Activated CD8-positive, alpha-beta T cell treated with anti-CD3 and anti-CD28 coated beads for 36 hours (primary cell): ENCODE measurements at regions not wholly inside any gene's neighbourhood (a gene's known extent, or its start where the extent isn't known, plus 50 kb on each side); places are given as distances from the start of the nearest gene placed in this dataset.

ENCODE experiments used
- ATAC-seq: fragments of 200-7000 bp; cut with Tn5 transposase; one replicate; pipeline ENCODE4 v1.10.0; 2021; ENCODE audit warnings: mild to moderate bottlenecking, moderate library complexity
- CTCF ChIA-PET: fragments of 350-600 bp; sonication (Branson Sonifier 250); formaldehyde crosslinking; loops from one replicate; lab custom pipeline; 2021; ENCODE audit warnings: antibody characterized with exemption; lab: Charles Lee
- POLR2A ChIA-PET: fragments of 350-600 bp; sonication (Branson Sonifier 250); formaldehyde crosslinking; loops from one replicate; lab custom pipeline; 2021; ENCODE audit warnings: antibody characterized with exemption; lab: Charles Lee
- DNase-seq: peaks from one replicate; pipeline ENCODE4 v3.0.0-alpha.2; 2020
- H3K27ac Mint-ChIP-seq: one replicate; pipeline ENCODE4 v1.8.0; 2021; ENCODE audit warnings: mild to moderate bottlenecking, mixed read lengths
- H3K27me3 Mint-ChIP-seq: one replicate; pipeline ENCODE4 v1.8.0; 2021; ENCODE audit warnings: mixed read lengths
- H3K36me3 Mint-ChIP-seq: one replicate; pipeline ENCODE4 v1.8.0; 2021; ENCODE audit warnings: low read depth, mixed read lengths
- H3K4me1 Mint-ChIP-seq: one replicate; pipeline ENCODE4 v1.8.0; 2021; ENCODE audit warnings: low read depth, mixed read lengths
- H3K4me3 Mint-ChIP-seq: one replicate; pipeline ENCODE4 v1.8.0; 2021; ENCODE audit warnings: mild to moderate bottlenecking, moderate library complexity, mixed read lengths
- H3K9me3 Mint-ChIP-seq: one replicate; pipeline ENCODE4 v1.8.0; 2021; ENCODE audit warnings: mixed read lengths
- intact Hi-C: fragments of 100-400 bp; cut with micrococcal nuclease; formaldehyde crosslinking; loops from one replicate; pipeline ENCODE4 v1.10.0; 2022
- TF ChIP-seq, protein P1 (sequence below): fragments of 200-600 bp; IDR thresholded peaks from one replicate; pipeline ENCODE4 v1.8.0; 2022; ENCODE audit warnings: antibody characterized with exemption, mild to moderate bottlenecking

DNA sequence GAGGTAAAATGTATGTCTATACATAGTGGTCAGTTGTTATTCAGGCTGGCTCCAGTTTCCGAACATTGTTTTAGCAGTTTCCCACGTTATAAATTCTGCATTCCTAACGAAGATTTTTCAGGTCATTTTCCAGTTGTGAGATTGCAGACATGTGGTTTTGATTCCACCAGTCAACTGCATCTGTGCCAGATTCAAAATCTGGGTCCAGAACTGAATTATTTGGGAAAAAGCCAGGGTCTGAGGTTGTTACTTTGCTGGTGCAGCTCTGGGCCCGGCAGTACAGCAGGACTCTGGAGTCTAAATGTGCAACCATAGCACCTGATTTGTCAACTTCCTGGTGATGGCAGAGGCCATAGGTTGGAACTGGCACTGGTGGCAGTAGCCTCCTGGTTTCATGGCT lies 105.7 kb upstream of the MEGF10 start:
- CTCF ChIA-PET = interaction anchor here (1.2 kb wide), 1 partner anchor 13 kb away, joined by 3 read pairs; no protein-coding TSS in a partner anchor
- H3K27ac Mint-ChIP-seq = no peak overlapping the region

DNA sequence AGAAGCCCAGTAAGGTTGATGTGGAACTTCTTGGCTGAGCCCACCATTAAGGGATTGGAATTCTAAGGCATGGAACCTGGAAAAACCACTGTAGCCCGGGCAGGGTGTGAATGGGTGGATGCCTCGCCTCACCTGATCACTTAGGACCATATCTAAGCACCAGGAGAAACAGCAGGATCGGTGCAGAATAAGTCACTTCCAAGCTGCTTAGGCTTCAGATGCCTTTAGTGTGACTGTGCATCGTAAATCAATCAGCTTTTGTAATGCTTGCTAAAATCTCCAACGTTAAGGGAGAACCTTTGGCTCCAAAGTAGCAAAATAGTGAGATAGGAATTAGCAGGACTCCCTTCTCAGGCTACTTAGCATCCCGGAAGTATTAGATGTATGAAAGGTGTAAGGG lies 103.9 kb upstream of the MEGF10 start:
- POLR2A ChIA-PET = no interaction called here
- H3K27ac Mint-ChIP-seq = no peak overlapping the region

More for the DNA sequence above, 105.7 kb upstream of the MEGF10 start:
- DNase-seq = no peak
- Mint-ChIP-seq H3K4me3 (no peak overlapping the region), H3K4me1 (no peaks in the 10 kb centered on the region), H3K9me3 (no peaks in the 10 kb centered on the region), H3K36me3 (no peaks in the 10 kb centered on the region), H3K27me3 (peaks cover 2% of the 10 kb centered on the region)
- ATAC-seq = no peak
- POLR2A ChIA-PET = no interaction called here
- intact Hi-C loops = no loop called here
- TF ChIP-seq, protein P1, sequence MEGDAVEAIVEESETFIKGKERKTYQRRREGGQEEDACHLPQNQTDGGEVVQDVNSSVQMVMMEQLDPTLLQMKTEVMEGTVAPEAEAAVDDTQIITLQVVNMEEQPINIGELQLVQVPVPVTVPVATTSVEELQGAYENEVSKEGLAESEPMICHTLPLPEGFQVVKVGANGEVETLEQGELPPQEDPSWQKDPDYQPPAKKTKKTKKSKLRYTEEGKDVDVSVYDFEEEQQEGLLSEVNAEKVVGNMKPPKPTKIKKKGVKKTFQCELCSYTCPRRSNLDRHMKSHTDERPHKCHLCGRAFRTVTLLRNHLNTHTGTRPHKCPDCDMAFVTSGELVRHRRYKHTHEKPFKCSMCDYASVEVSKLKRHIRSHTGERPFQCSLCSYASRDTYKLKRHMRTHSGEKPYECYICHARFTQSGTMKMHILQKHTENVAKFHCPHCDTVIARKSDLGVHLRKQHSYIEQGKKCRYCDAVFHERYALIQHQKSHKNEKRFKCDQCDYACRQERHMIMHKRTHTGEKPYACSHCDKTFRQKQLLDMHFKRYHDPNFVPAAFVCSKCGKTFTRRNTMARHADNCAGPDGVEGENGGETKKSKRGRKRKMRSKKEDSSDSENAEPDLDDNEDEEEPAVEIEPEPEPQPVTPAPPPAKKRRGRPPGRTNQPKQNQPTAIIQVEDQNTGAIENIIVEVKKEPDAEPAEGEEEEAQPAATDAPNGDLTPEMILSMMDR = no peak

DNA sequence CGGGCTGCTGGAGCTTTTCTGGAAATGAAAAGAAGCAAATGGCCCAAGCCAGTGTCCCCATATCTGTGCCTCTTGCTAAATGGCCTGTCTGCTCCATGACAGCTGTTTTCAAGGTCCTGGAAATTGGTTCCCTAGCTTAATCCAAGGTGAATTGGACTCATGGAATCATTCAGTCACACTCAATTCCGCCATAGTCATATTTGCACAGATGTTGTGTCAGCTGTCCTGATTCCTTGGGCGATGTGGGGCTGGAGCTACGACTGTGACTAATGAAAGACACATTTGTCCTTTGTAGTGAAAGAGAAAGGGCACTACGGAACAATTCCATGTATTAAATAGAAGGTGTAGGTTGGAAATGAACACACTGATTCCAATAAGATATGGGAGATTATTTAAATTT lies 102.9 kb upstream of the MEGF10 start:
- no peaks in the 10 kb centered on the region for H3K4me1 Mint-ChIP-seq
- intact Hi-C loops = no loop called here
- POLR2A ChIA-PET = interaction anchor here (0.6 kb wide), 1 partner anchor 595 kb away, joined by 3 read pairs; no protein-coding TSS in a partner anchor
- DNase-seq = no peak
- H3K4me3 Mint-ChIP-seq = no peak overlapping the region
- TF ChIP-seq, protein P1 = no peak
- ATAC-seq = no peak
- H3K36me3 Mint-ChIP-seq = no peaks in the 10 kb centered on the region
- H3K27ac Mint-ChIP-seq = no peak overlapping the region
- H3K9me3 Mint-ChIP-seq = no peaks in the 10 kb centered on the region
- CTCF ChIA-PET = no interaction called here
- H3K27me3 Mint-ChIP-seq = peaks cover 2% of the 10 kb centered on the region

More for the DNA sequence above, 103.9 kb upstream of the MEGF10 start:
- H3K27me3 Mint-ChIP-seq = peaks cover 2% of the 10 kb centered on the region
- no peaks in the 10 kb centered on the region for H3K36me3 Mint-ChIP-seq
- CTCF ChIA-PET = no interaction called here
- DNase-seq (no peak), ATAC-seq (no peak)
- H3K4me3 Mint-ChIP-seq = no peak overlapping the region
- no peaks in the 10 kb centered on the region for H3K4me1 Mint-ChIP-seq
- intact Hi-C loops = no loop called here
- H3K9me3 Mint-ChIP-seq = no peaks in the 10 kb centered on the region
- TF ChIP-seq, protein P1 = no peak

DNA sequence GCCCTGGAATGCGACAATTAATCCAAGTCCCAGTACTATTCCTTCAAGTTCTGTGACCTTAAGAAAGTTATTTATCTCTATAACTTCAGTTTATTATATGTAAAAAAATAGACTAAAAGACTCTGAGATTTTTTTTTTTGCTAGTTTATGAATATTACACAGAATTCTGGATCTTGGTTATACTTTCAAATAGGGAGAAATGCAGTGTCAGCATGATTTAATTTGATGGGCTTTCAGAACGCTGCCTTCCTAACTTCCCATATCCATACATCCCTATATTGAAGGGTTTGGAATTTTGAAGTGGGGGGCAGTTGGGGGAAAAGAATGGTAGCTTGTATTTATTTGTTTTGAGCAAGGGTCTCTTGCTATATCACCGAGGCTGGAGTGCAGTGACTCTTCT lies 98.4 kb upstream of the MEGF10 start:
- Mint-ChIP-seq H3K27me3 (no peaks in the 10 kb centered on the region), H3K4me3 (no peak overlapping the region), H3K27ac (no peak overlapping the region), H3K36me3 (no peaks in the 10 kb centered on the region), H3K9me3 (no peaks in the 10 kb centered on the region), H3K4me1 (no peaks in the 10 kb centered on the region)
- intact Hi-C loops = no loop called here
- ChIA-PET CTCF (no interaction called here), POLR2A (no interaction called here)
- TF ChIP-seq, protein P1 = no peak
- DNase-seq (no peak), ATAC-seq (no peak)

DNA sequence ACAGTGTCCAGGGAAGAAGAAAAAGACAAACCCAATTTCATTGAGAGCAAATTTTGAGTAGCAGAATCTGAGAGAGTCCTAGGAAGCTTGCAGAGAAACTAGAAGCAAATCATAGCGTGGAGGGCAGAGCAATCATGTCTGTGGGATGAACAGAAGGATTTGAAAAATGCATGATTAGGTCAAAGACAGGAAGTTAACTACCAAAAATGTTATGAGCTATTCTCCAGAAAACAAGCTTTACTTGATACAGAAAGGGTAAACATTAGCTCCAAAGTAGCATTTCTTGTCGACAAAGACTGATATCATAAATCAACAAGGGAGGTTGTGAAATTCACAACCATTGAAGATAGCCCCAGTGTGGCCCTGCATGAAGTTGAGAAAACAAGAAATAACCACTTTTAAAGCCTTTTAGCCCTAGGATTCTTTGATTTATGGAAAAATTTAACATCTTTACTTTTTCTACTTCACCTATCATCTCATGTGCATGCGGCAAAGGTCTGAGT lies 97.7 kb upstream of the MEGF10 start:
- no peaks in the 10 kb centered on the region for H3K9me3 Mint-ChIP-seq
- intact Hi-C loops = no loop called here
- ATAC-seq (no peak), DNase-seq (no peak)
- no peaks in the 10 kb centered on the region for H3K4me1 Mint-ChIP-seq
- TF ChIP-seq, protein P1 = no peak
- no peak overlapping the region for H3K27ac Mint-ChIP-seq
- CTCF ChIA-PET = no interaction called here
- no peak overlapping the region for H3K4me3 Mint-ChIP-seq
- POLR2A ChIA-PET = no interaction called here
- no peaks in the 10 kb centered on the region for H3K36me3 Mint-ChIP-seq
- H3K27me3 Mint-ChIP-seq = no peaks in the 10 kb centered on the region
